AG09319 (cell line): ENCODE measurements at regions not wholly inside any gene's neighbourhood (a gene's known extent, or its start where the extent isn't known, plus 50 kb on each side); places are given as distances from the start of the nearest gene placed in this dataset.

Source experiments
- DNase-seq: peaks from one replicate; pipeline ENCODE4 v3.0.0-alpha.2; 2010; ENCODE audit warnings: low read depth; ENCODE audit errors: extremely low read depth
- CTCF ChIP-seq: IDR thresholded peaks from 2 replicates; pipeline ENCODE4 v1.5.1; 2011; ENCODE audit warnings: low read depth, mild to moderate bottlenecking, inconsistent platforms, low read length, moderate library complexity

DNA sequence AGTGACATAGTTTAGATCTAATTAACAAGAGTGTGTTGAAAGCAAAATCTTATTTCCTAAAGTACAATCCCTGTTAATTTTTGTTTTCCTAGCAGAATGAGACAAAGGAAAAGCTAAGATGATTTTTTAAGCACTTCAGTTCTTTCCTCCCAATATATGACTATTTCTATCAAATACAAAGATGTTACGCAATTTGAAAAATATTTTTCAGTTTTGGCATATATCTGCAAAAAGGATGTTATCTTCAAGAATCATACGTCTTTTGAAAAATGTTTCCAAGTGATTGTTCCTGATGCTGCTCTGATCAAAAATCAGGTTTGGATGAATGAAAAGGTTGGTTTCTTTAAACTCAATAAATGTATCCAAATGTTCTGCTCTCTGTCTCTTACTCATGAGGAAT lies 486.7 kb upstream of the CPEB2 start:
- DNase-seq: no peak
- TF ChIP-seq CTCF: no peak

DNA sequence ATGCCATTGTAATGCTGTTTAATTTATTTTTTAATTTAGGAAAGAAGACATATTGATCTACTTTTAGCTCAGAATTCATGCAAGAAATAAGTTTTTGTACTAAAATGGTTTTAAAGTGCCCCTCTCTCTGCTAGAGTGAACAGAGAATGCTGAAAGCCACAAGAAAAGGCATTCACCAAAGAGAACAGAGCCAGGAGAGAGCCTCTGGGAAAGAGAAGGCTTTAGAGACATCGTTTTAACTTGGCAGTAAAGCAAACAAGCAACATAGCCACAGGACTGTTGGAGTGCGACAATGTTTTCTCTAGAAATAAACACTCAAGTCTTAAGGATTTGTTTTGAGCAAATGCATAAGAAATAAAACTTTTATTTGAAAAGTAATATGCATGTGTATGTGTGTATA lies 484.1 kb upstream of the CPEB2 start:
- no peak for TF ChIP-seq CTCF
- no peak for DNase-seq

DNA sequence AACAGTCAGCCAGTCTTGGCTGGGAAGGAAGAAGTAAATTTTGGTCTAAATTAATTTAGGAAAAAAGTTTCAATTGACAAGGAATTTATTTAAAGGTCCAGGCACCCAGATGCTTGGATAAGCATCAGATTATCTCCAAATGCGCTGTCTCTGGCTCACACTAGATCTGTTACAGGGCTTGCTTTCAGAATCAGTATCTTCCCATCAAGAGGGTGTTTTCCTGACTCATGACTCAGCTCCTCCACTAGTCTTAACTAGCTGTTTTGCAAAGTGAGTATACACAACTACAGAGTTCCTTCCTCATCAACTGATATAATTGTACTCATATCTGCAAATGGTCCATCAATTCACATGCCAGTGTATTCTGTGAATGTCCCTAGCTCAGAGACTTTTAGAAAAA lies 482.1 kb upstream of the CPEB2 start:
- TF ChIP-seq CTCF: no peak
- DNase-seq: no peak

DNA sequence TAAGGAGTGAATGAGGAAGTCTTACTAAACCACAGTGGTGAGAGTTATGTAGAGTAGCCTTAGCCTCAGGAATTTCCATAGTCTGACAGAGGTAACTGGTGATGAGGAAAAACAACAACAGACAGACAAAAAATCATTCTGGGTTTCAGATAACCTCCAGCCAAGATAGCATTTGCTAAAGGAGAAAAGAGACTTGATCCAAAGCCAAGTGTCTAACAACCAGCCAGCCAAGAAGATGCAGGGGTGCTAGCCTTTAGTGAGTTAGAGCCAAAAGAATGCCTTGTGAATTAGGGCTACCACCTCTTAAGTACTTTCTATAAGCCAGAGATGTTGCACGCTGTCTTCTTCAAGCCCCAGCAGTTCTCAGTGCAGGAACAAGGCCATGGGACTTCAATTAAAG lies 478.0 kb upstream of the CPEB2 start:
- TF ChIP-seq CTCF: no peak

DNA sequence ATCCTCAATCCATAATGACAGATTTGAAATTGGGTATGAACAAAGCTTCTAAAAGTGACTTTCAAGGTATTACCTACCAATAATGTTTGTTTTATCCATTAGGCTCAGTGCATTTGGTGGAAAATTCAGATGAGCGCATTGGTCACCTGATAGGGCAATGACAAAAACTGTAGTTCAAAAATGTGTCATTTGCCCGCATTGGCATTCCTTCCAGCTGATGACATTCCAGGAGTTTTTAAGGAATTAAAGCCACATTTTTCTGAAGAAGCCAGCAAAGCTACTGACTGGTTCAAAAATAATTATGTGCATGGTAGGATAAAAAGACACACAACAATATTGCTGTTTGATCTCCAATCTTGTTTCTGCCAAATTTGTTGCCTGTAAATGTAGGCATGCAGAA lies 473.4 kb upstream of the CPEB2 start:
- no peak for DNase-seq
- TF ChIP-seq CTCF: no peak

More for the DNA sequence above, 478.0 kb upstream of the CPEB2 start:
- no peak for DNase-seq

DNA sequence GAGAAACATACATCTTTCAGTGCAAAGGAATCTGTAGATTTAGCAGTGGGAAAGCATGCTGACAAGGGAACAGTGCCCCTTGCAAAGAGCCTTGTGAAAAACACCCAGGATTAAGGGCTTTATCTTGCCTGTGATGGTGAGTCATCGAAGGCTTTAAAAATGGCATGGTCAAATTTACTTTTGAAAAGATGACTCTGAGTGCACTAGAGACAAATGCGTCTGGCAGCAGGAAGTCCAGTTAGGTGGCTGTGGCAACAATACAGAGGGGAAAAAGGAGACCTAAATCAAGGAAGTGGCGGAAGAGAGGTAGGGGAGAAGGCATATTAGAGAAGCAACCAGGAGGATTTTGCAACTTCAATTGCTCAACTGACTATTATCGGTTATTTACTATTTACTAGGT lies 472.6 kb upstream of the CPEB2 start:
- no peak for TF ChIP-seq CTCF
- no peak for DNase-seq

DNA sequence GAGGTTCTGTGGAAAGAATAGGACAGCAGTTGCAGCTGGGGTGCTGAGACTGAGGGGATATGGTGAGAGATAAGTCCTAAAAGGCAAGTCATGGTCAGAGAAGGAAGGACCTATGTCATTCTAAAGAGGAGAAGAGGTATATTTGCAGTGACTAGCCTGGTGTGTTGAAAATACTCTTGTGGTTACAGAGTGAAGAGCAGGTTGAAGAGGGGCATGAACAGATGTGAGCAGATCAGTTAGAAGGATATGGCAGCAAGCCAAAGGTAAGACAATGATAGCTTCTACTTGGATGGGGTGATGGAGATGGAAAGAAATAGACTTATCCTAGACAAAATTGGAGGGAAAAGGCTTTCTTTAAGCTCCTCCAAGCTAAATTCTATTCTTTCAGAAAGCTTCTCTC lies 469.8 kb upstream of the CPEB2 start:
- no peak for TF ChIP-seq CTCF

DNA sequence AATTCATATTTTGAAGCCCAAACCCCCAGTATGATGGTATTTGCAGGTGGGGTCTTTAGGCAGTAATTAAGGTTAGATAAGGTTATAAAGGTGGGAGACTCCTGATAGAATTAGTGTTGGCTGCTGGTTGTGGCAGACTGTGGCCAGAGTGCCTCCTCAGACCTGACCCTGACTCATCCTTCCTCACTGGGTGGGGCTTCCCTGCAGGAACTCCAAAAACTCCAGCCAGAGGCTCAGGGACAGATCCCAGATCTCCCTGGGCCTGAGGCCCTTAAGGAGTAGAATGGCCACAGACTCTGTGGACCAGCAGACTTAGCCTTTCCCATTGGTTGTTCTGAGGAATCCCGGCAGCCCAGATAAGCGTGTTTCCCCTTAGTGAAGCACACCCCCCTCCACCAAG lies 463.0 kb upstream of the CPEB2 start:
- no peak for TF ChIP-seq CTCF

More for the DNA sequence above, 469.8 kb upstream of the CPEB2 start:
- DNase-seq: no peak

More for the DNA sequence above, 463.0 kb upstream of the CPEB2 start:
- DNase-seq: no peak
